Trophoblast cell (in vitro differentiated cells and primary cell): ENCODE measurements at regions not wholly inside any gene's neighbourhood (a gene's known extent, or its start where the extent isn't known, plus 50 kb on each side); places are given as distances from the start of the nearest gene placed in this dataset.

Experiments used
- DNase-seq, 2 donors: peaks; one replicate each; pipeline ENCODE4 v3.0.0-alpha.2; 2016
- H2AFZ ChIP-seq: 2 replicates; pipeline ENCODE4 v1.6.1; 2013; ENCODE audit warnings: low read length, moderate library complexity, mild to moderate bottlenecking; ENCODE audit not compliant: insufficient read depth, poor library complexity
- H2AK5ac ChIP-seq: 2 replicates; pipeline ENCODE4 v1.6.1; 2013; ENCODE audit warnings: mild to moderate bottlenecking, low read length
- H2BK120ac ChIP-seq: 2 replicates; pipeline ENCODE4 v1.6.1; 2013; ENCODE audit warnings: low read length, mild to moderate bottlenecking, moderate library complexity; ENCODE audit not compliant: insufficient read depth, poor library complexity
- H2BK12ac ChIP-seq: 2 replicates; pipeline ENCODE4 v1.6.1; 2013; ENCODE audit warnings: mild to moderate bottlenecking, low read length, moderate library complexity
- H2BK5ac ChIP-seq: 2 replicates; pipeline ENCODE4 v1.6.1; 2013; ENCODE audit warnings: low read length, low read depth, moderate library complexity, mild to moderate bottlenecking; ENCODE audit not compliant: poor library complexity
- H3K14ac ChIP-seq: 2 replicates; pipeline ENCODE4 v1.6.1; 2013; ENCODE audit warnings: mild to moderate bottlenecking, low read length
- H3K18ac ChIP-seq: 2 replicates; pipeline ENCODE4 v1.6.1; 2013; ENCODE audit warnings: mild to moderate bottlenecking, low read length
- H3K23ac ChIP-seq: 2 replicates; pipeline ENCODE4 v1.6.1; 2013; ENCODE audit warnings: low read length
- H3K27ac ChIP-seq: 2 replicates; pipeline ENCODE4 v1.5.1; 2013; ENCODE audit warnings: low read depth, mild to moderate bottlenecking, inconsistent platforms, low read length, moderate library complexity
- H3K27me3 ChIP-seq: 2 replicates; pipeline ENCODE4 v1.6.1; 2013; ENCODE audit warnings: inconsistent platforms, mild to moderate bottlenecking, low read length, moderate library complexity; ENCODE audit not compliant: insufficient read depth
- H3K36me3 ChIP-seq, 2 experiments: 1 replicate in 1 of 2; 2 replicates in 1 of 2; pipeline ENCODE4 v1.6.1; 2013; ENCODE audit warnings: low read length in 2 of 2, mild to moderate bottlenecking in 2 of 2, moderate library complexity in 1 of 2; ENCODE audit not compliant: insufficient read depth in 2 of 2, control insufficient read depth in 1 of 2
- H3K4ac ChIP-seq: 2 replicates; pipeline ENCODE4 v1.6.1; 2013; ENCODE audit warnings: low read depth, mild to moderate bottlenecking, low read length, moderate library complexity
- H3K4me1 ChIP-seq, 2 experiments: 1 replicate in 1 of 2; 2 replicates in 1 of 2; pipeline ENCODE4 v1.6.1; 2013; ENCODE audit warnings: low read length in 2 of 2, mild to moderate bottlenecking in 2 of 2, moderate library complexity in 1 of 2; ENCODE audit not compliant: insufficient read depth in 2 of 2, control insufficient read depth in 1 of 2
- H3K4me2 ChIP-seq: 2 replicates; pipeline ENCODE4 v1.6.1; 2013; ENCODE audit warnings: inconsistent platforms, mild to moderate bottlenecking, low read length, moderate library complexity
- H3K4me3 ChIP-seq: 2 replicates; pipeline ENCODE4 v1.5.1; 2013; ENCODE audit warnings: mild to moderate bottlenecking, low read depth, low read length, inconsistent platforms
- H3K79me1 ChIP-seq: one replicate; pipeline ENCODE4 v1.6.1; 2013; ENCODE audit warnings: low read length
- H3K79me2 ChIP-seq: 2 replicates; pipeline ENCODE4 v1.6.1; 2013; ENCODE audit warnings: low read length, mild to moderate bottlenecking; ENCODE audit not compliant: control insufficient read depth, insufficient read depth, poor library complexity
- H3K9ac ChIP-seq: 2 replicates; pipeline ENCODE4 v1.6.1; 2013; ENCODE audit warnings: mild to moderate bottlenecking, low read length
- H3K9me3 ChIP-seq: 2 replicates; pipeline ENCODE4 v1.6.1; 2013; ENCODE audit warnings: low read depth, mild to moderate bottlenecking, control low read depth, inconsistent platforms, low read length; ENCODE audit not compliant: insufficient read depth
- H4K12ac ChIP-seq: 2 replicates; pipeline ENCODE4 v1.6.1; 2013; ENCODE audit warnings: low read depth, mild to moderate bottlenecking, low read length, moderate library complexity
- H4K8ac ChIP-seq: 2 replicates; pipeline ENCODE4 v1.6.1; 2013; ENCODE audit warnings: low read depth, mild to moderate bottlenecking, low read length, moderate library complexity
- H4K91ac ChIP-seq: one replicate; pipeline ENCODE4 v1.6.1; 2013; ENCODE audit warnings: low read depth, mild to moderate bottlenecking, low read length, moderate library complexity
- WGBS: extraction: QIAGEN DNeasy Blood & Tissue Kit; methylation state at CpG from one replicate; pipeline ENCODE4 v1.1.7; 2013; ENCODE audit warnings: missing lambda C conversion rate; ENCODE audit not compliant: insufficient read length, insufficient coverage; ENCODE audit errors: extremely low coverage; 5-methylcytosine and 5-hydroxymethylcytosine counted together

DNA sequence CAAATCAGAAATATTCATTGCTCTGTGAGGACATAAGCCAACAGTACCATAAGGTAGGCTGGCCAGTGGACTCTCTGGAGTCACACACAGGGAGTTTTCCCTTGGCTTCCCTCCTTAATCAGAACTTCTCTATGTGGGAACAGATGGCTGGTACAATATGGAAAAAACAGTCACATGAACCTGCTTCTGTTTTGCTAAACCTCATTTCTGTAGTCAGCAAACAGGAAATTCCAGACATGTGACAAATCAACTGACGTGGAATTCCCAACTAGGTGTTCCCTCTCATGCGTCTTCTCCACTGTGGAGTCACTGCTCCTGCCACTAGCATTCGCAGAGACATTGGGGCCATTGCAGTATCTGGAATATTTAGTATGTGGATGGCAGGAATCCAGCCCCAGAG, 617.6 kb downstream of the KIF4B start:
- Histone ChIP-seq H3K9ac (no peak overlapping the region), H2AK5ac (no peak overlapping the region), H3K27me3 (no peaks in the 10 kb centered on the region), H3K79me1 (no peaks in the 10 kb centered on the region), H3K36me3 (no peaks in the 10 kb centered on the region), H4K12ac (no peak overlapping the region), H4K91ac (no peak overlapping the region), H2AFZ (no peak overlapping the region), H3K14ac (no peak overlapping the region), H3K79me2 (peaks cover 1% of the 10 kb centered on the region), H2BK120ac (no peak overlapping the region), H2BK5ac (no peak overlapping the region), H3K18ac (no peak overlapping the region), H4K8ac (no peak overlapping the region), H3K23ac (no peak overlapping the region), H2BK12ac (no peak overlapping the region), H3K4me3 (no peak overlapping the region), H3K27ac (no peak overlapping the region), H3K4me1 (peaks cover 0 to 5% of the 10 kb centered on the region in 2 experiments), H3K9me3 (peaks cover 10% of the 10 kb centered on the region), H3K4me2 (no peak overlapping the region), H3K4ac (no peak overlapping the region)
- WGBS: no CpG with 5 or more reads among the region's 3 CpGs
- DNase-seq: peak in 1 of 2 donors; percentile 18

DNA sequence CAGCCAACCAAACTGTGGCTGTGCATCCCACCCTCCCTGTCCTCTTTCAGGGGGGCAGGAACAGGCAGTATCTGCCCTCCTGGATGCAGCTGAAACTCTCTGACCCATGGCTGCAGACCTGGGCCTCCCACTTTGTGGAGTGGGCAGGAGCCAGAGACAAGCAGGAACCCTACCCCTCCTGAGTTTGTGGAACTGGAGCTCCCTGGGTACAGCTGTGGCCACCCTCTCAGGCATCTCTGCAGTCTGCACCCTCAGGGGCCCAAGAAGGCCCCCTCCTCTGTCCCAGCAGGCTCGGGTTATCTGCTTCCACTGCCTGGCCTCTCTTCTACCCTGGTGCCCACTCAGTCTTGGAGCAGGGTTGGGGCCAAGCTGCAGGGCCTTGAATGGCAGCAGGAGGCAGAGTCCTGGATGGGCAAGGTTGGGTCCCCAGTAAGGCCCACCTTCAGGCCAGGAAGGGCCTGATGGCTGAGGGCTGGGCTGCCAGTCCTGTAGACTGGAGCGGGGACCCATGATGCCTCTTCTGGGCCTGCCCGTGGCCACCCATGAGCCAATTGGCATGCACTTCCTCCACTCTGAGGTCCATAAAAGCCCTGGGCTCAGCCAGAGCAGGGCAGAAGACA, 619.9 kb downstream of the KIF4B start:
- Histone ChIP-seq H3K79me1 (no peaks in the 10 kb centered on the region), H3K18ac (no peak overlapping the region), H3K4me1 (peaks cover 0 to 5% of the 10 kb centered on the region in 2 experiments), H2BK120ac (no peak overlapping the region), H3K27me3 (no peaks in the 10 kb centered on the region), H3K14ac (no peak overlapping the region), H3K4ac (no peak overlapping the region), H4K91ac (no peak overlapping the region), H2AK5ac (no peak overlapping the region), H2BK5ac (no peak overlapping the region), H2AFZ (no peak overlapping the region), H2BK12ac (no peak overlapping the region), H3K79me2 (peaks cover 1% of the 10 kb centered on the region), H3K36me3 (no peaks in the 10 kb centered on the region), H4K12ac (no peak overlapping the region), H3K9me3 (peaks cover 10% of the 10 kb centered on the region), H3K23ac (no peak overlapping the region), H3K27ac (no peak overlapping the region), H3K4me2 (no peak overlapping the region), H3K9ac (no peak overlapping the region), H3K4me3 (no peak overlapping the region), H4K8ac (no peak overlapping the region)
- DNase-seq: no peak
- no CpG with 5 or more reads among the region's 3 CpGs for WGBS

DNA sequence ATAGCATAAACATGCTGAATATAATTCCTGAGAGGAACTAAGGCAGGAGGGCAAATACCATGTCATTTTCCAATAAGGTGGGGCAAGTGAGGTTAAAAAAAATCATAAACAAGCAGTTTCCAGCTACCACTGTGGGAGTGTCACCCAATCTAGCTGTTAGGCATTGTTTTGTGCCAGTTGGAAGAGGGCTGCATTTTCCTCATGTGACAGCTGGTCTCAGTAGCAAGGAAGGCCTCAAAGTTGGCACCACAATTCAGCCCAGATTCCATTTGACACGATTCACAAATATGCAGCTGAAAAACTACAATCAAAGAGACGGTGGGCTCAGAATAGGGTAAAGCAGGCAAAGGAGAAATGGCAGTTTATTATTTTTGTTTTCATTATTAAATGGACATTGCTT, 636.1 kb downstream of the KIF4B start:
- Histone ChIP-seq H4K8ac (no peak overlapping the region), H2BK5ac (no peak overlapping the region), H3K27me3 (no peaks in the 10 kb centered on the region), H3K4me2 (no peak overlapping the region), H4K12ac (no peak overlapping the region), H3K4ac (no peak overlapping the region), H2AK5ac (no peak overlapping the region), H3K18ac (no peak overlapping the region), H2BK120ac (no peak overlapping the region), H3K14ac (no peak overlapping the region), H3K23ac (no peak overlapping the region), H3K4me3 (no peak overlapping the region), H2AFZ (no peak overlapping the region), H3K9me3 (peaks cover 1% of the 10 kb centered on the region), H3K4me1 (peaks cover 0 to under 1% of the 10 kb centered on the region in 2 experiments), H2BK12ac (no peak overlapping the region), H3K79me2 (no peaks in the 10 kb centered on the region), H3K36me3 (no peaks in the 10 kb centered on the region), H3K79me1 (no peaks in the 10 kb centered on the region), H4K91ac (no peak overlapping the region), H3K27ac (no peak overlapping the region), H3K9ac (peak overlapping the region; percentile 27)
- no CpG with 5 or more reads among the region's 2 CpGs for WGBS
- DNase-seq: no peak

DNA sequence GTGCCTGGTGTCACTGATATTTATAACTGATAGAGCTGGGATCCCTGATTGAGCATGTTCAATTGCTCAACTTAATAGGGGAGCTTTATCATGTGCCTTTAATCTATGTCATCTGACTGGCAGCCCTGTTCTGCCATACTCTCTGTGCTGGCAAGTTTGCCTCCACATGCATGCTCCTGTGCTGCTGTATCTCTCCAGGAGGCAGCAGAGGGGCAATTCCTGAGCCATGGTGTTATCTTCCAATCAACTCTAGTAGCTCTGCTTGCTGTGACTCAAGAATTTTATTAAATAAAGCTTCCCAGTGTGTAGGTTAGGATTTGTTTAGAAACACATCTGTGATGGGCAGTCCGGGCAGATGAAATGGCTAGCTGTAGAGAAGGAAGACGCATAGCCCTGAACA, 642.0 kb downstream of the KIF4B start:
- no peak overlapping the region for H3K4me2 ChIP-seq
- no peak overlapping the region for H3K9ac ChIP-seq
- H3K4me1 ChIP-seq: no peaks in the 10 kb centered on the region
- H2AFZ ChIP-seq: no peak overlapping the region
- H3K18ac ChIP-seq: no peak overlapping the region
- no peak overlapping the region for H3K14ac ChIP-seq
- no peak overlapping the region for H2BK120ac ChIP-seq
- no peaks in the 10 kb centered on the region for H3K79me1 ChIP-seq
- WGBS: no CpG with 5 or more reads among the region's 2 CpGs
- no peak overlapping the region for H2AK5ac ChIP-seq
- no peak overlapping the region for H2BK12ac ChIP-seq
- DNase-seq: no peak
- H3K79me2 ChIP-seq: no peaks in the 10 kb centered on the region
- H3K27me3 ChIP-seq: no peaks in the 10 kb centered on the region
- H3K4me3 ChIP-seq: no peak overlapping the region
- H2BK5ac ChIP-seq: no peak overlapping the region
- H3K36me3 ChIP-seq: no peaks in the 10 kb centered on the region
- no peak overlapping the region for H4K8ac ChIP-seq
- no peak overlapping the region for H3K27ac ChIP-seq
- H3K9me3 ChIP-seq: no peaks in the 10 kb centered on the region
- no peak overlapping the region for H3K4ac ChIP-seq
- no peak overlapping the region for H3K23ac ChIP-seq
- H4K12ac ChIP-seq: no peak overlapping the region
- no peak overlapping the region for H4K91ac ChIP-seq
